PC-9 (cell line): ENCODE measurements at regions not wholly inside any gene's neighbourhood (a gene's known extent, or its start where the extent isn't known, plus 50 kb on each side); places are given as distances from the start of the nearest gene placed in this dataset.

Experiments used
- BruUV-seq: library from RNA; stranded (reverse); fragments of 400-500 nt; replicated peaks from 2 replicates; lab custom pipeline; 2021; lab: Mats Ljungman, UMichigan
- CTCF ChIA-PET: fragments of 300-600 bp; sonication (Branson Sonifier 250); formaldehyde crosslinking; loops from one replicate; lab custom pipeline; 2022; ENCODE audit warnings: antibody characterized with exemption; lab: Charles Lee
- POLR2A ChIA-PET: fragments of 300-600 bp; sonication (Branson Sonifier 250); formaldehyde crosslinking; loops from one replicate; lab custom pipeline; 2022; ENCODE audit warnings: antibody characterized with exemption; ENCODE audit not compliant: unreplicated experiment; lab: Charles Lee
- DNase-seq, 2 experiments: peaks; one replicate each; pipeline versions ENCODE4 v3.0.0 to v3.0.0-alpha.2; 2015 to 2022; ENCODE audit warnings: mixed read lengths in 1 of 2
- H2AFZ ChIP-seq: fragments of 200-600 bp; sonication (generic); 2 replicates; pipeline ENCODE4 v1.8.1; 2017; ENCODE audit warnings: antibody characterized with exemption
- H3F3A ChIP-seq: fragments of 200-600 bp; sonication (generic); 2 replicates; pipeline ENCODE4 v1.8.1; 2017; ENCODE audit warnings: antibody characterized with exemption, mild to moderate bottlenecking, low read depth; ENCODE audit not compliant: insufficient read depth
- H3K27ac ChIP-seq: fragments of 200-600 bp; sonication (generic); 2 replicates; pipeline ENCODE4 v1.6.1; 2016; ENCODE audit warnings: mixed run types
- H3K27me3 ChIP-seq: fragments of 200-600 bp; sonication (generic); 2 replicates; pipeline ENCODE4 v1.6.1; 2016; ENCODE audit warnings: low read depth, mixed run types; ENCODE audit not compliant: insufficient read depth
- H3K36me3 ChIP-seq: fragments of 200-600 bp; sonication (generic); 2 replicates; pipeline ENCODE4 v1.6.1; 2016; ENCODE audit warnings: low read depth, mixed run types
- H3K4me1 ChIP-seq: fragments of 200-600 bp; sonication (generic); replicated peaks from 2 replicates; pipeline ENCODE4 v1.6.1; 2016; ENCODE audit warnings: mixed run types; ENCODE audit not compliant: insufficient read depth
- H3K4me2 ChIP-seq: fragments of 200-600 bp; sonication (generic); 2 replicates; pipeline ENCODE4 v1.6.1; 2017; ENCODE audit warnings: mixed run types
- H3K4me3 ChIP-seq: fragments of 200-600 bp; sonication (generic); 2 replicates; pipeline ENCODE4 v1.6.1; 2016; ENCODE audit warnings: mixed run types
- H3K79me2 ChIP-seq: fragments of 200-600 bp; sonication (generic); 2 replicates; pipeline ENCODE4 v1.6.1; 2017; ENCODE audit warnings: low read depth, mixed run types
- H3K9me2 ChIP-seq: fragments of 200-600 bp; sonication (generic); 2 replicates; pipeline ENCODE4 v1.8.1; 2017; ENCODE audit warnings: mild to moderate bottlenecking; ENCODE audit not compliant: insufficient read depth
- H3K9me3 ChIP-seq: fragments of 200-600 bp; sonication (generic); 2 replicates; pipeline ENCODE4 v1.8.1; 2016; ENCODE audit warnings: low read depth; ENCODE audit not compliant: insufficient read depth
- H4K20me1 ChIP-seq: fragments of 200-600 bp; sonication (generic); 2 replicates; pipeline ENCODE4 v1.8.1; 2017; ENCODE audit not compliant: insufficient read depth
- CTCF ChIP-seq: fragments of 200-600 bp; sonication (generic); conservative IDR thresholded peaks from 2 replicates; pipeline ENCODE4 v1.6.1; 2017; ENCODE audit warnings: mixed run types, antibody characterized with exemption, mild to moderate bottlenecking, moderate library complexity
- EZH2 ChIP-seq: fragments of 200-600 bp; sonication (generic); IDR thresholded peaks from 2 replicates; pipeline ENCODE4 v1.8.0; 2017; ENCODE audit warnings: antibody characterized with exemption, low read depth
- intact Hi-C: fragments of 100-400 bp; cut with micrococcal nuclease; formaldehyde crosslinking; loops from one replicate; pipeline ENCODE4 v1.10.0; 2022; ENCODE audit not compliant: unreplicated experiment

DNA sequence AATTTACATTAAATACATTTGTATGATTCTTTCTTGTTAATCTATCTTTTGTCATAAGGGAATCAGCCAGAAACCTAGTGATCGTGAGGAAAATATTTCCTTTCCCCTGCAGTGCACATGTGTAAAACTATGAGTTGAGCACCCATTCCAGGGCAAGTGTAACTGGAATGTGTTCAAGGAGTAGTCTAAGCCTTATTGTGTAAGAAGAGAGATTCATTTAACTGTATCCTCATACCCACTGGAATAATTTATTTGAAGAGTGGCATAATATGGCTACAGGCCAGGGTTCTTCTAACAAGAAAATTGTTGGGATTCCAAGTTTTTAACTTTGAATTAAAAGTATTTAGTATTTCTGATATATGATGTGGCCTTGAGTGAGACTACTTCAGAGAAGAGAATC lies 1692.7 kb downstream of the EFNA5 start:
- no peak for TF ChIP-seq CTCF
- no peak for TF ChIP-seq EZH2
- ChIA-PET CTCF (no interaction called here), POLR2A (interaction anchor here (0.7 kb wide), 1 partner anchor 1779 kb away, joined by 20 read pairs; no protein-coding TSS in a partner anchor)
- intact Hi-C loops = no loop called here
- Histone ChIP-seq H3K4me2 (no peak overlapping the region), H3K9me2 (no peaks in the 10 kb centered on the region), H3K79me2 (no peaks in the 10 kb centered on the region), H3K36me3 (no peaks in the 10 kb centered on the region), H3K27ac (no peak overlapping the region), H4K20me1 (no peaks in the 10 kb centered on the region), H3K9me3 (no peaks in the 10 kb centered on the region), H3K27me3 (no peaks in the 10 kb centered on the region), H3F3A (no peaks in the 10 kb centered on the region), H3K4me3 (no peak overlapping the region), H3K4me1 (0 out of 2 replicates have a peak, but pooled peaks cover 7% of the 10 kb centered on the region), H2AFZ (no peak overlapping the region)
- DNase-seq = no peak
- no TSS peak for BruUV-seq

- H3K4me1 ChIP-seq = 0 out of 2 replicates have a peak, but pooled peaks cover 7% of the 10 kb centered on the region
- H2AFZ ChIP-seq = 0 out of 2 replicates have a peak overlapping the region, but pooled peaks have one; percentile 12
- H3K9me3 ChIP-seq = no peaks in the 10 kb centered on the region
- no peaks in the 10 kb centered on the region for H3K79me2 ChIP-seq
- POLR2A ChIA-PET = no interaction called here
- intact Hi-C loops = no loop called here
- H3K4me3 ChIP-seq = no peak overlapping the region
- no peaks in the 10 kb centered on the region for H3K27me3 ChIP-seq
- no peaks in the 10 kb centered on the region for H4K20me1 ChIP-seq
- H3K36me3 ChIP-seq = no peaks in the 10 kb centered on the region
- H3K9me2 ChIP-seq = no peaks in the 10 kb centered on the region
- H3K27ac ChIP-seq = no peak overlapping the region
- no TSS peak for BruUV-seq
- CTCF ChIA-PET = no interaction called here
- DNase-seq = no peak
- no peak for TF ChIP-seq CTCF
- no peak for TF ChIP-seq EZH2
- H3F3A ChIP-seq = no peaks in the 10 kb centered on the region
- H3K4me2 ChIP-seq = no peak overlapping the region
These were observed 1693.6 kb downstream of the EFNA5 start for GRCh38 chr5:105977163-105977562.

GRCh38 chr5:105970919-105971318 lies 1699.8 kb downstream of the EFNA5 start:
- DNase-seq = no peak
- Histone ChIP-seq H3K4me2 (no peak overlapping the region), H3K79me2 (no peaks in the 10 kb centered on the region), H3F3A (no peaks in the 10 kb centered on the region), H3K9me2 (no peaks in the 10 kb centered on the region), H3K36me3 (no peaks in the 10 kb centered on the region), H3K4me3 (no peak overlapping the region), H3K4me1 (no peaks in the 10 kb centered on the region), H3K9me3 (no peaks in the 10 kb centered on the region; the same call in 1 of the 2 replicates), H3K27me3 (no peaks in the 10 kb centered on the region), H3K27ac (no peak overlapping the region), H4K20me1 (no peaks in the 10 kb centered on the region), H2AFZ (no peak overlapping the region; the same call in 1 of the 2 replicates)
- TF ChIP-seq CTCF = no peak
- TF ChIP-seq EZH2 = no peak
- CTCF ChIA-PET = no interaction called here
- no TSS peak for BruUV-seq
- POLR2A ChIA-PET = no interaction called here
- intact Hi-C loops = no loop called here
